MM.1S (cell line): ENCODE measurements at regions not wholly inside any gene's neighbourhood (a gene's known extent, or its start where the extent isn't known, plus 50 kb on each side); places are given as distances from the start of the nearest gene placed in this dataset.
A peak's percentile ranks its signal among the peaks of the same experiment; 100 is the strongest.

Experiments used
- DNase-seq: peaks from one replicate; pipeline ENCODE4 v3.0.0-alpha.2; 2015
- H2AFZ ChIP-seq: fragments of 300-600 bp; sonication (generic); 2 replicates; pipeline ENCODE4 v1.6.0; 2016; ENCODE audit warnings: antibody characterized with exemption, low read length
- H3F3A ChIP-seq: fragments of 300-600 bp; sonication (generic); 2 replicates; pipeline ENCODE4 v1.6.1; 2016; ENCODE audit warnings: mild to moderate bottlenecking, antibody characterized with exemption, low read length, moderate library complexity, mixed read lengths; ENCODE audit not compliant: insufficient read depth
- H3K27ac ChIP-seq: fragments of 300-600 bp; sonication (generic); 2 replicates; pipeline ENCODE4 v1.5.1; 2016; ENCODE audit warnings: mild to moderate bottlenecking, low read length
- H3K27me3 ChIP-seq: fragments of 300-600 bp; sonication (generic); replicated peaks from 2 replicates; pipeline ENCODE4 v1.6.0; 2016; ENCODE audit warnings: low read length; ENCODE audit not compliant: insufficient read depth
- H3K36me3 ChIP-seq: fragments of 300-600 bp; sonication (generic); replicated peaks from 2 replicates; pipeline ENCODE4 v1.6.1; 2016; ENCODE audit warnings: mild to moderate bottlenecking, low read length, mixed read lengths; ENCODE audit not compliant: insufficient read depth
- H3K4me1 ChIP-seq: fragments of 300-600 bp; sonication (generic); 2 replicates; pipeline ENCODE4 v1.6.1; 2016; ENCODE audit warnings: low read length, mixed read lengths
- H3K4me2 ChIP-seq: fragments of 300-600 bp; sonication (generic); 2 replicates; pipeline ENCODE4 v1.6.0; 2016; ENCODE audit warnings: low read depth, low read length
- H3K4me3 ChIP-seq: fragments of 300-600 bp; sonication (generic); 2 replicates; pipeline ENCODE4 v1.5.1; 2016; ENCODE audit warnings: low read length, mixed read lengths
- H3K79me2 ChIP-seq: fragments of 300-600 bp; sonication (generic); 2 replicates; pipeline ENCODE4 v1.6.1; 2016; ENCODE audit warnings: mixed run types, low read length, mixed read lengths
- H3K9ac ChIP-seq: fragments of 300-600 bp; sonication (generic); 2 replicates; pipeline ENCODE4 v1.6.1; 2016; ENCODE audit warnings: low read length, mixed read lengths
- H3K9me2 ChIP-seq: fragments of 300-600 bp; sonication (generic); replicated peaks from 2 replicates; pipeline ENCODE4 v1.6.1; 2016; ENCODE audit warnings: mild to moderate bottlenecking, low read length, mixed read lengths; ENCODE audit not compliant: insufficient read depth
- H3K9me3 ChIP-seq: fragments of 300-600 bp; sonication (generic); replicated peaks from 2 replicates; pipeline ENCODE4 v1.6.1; 2016; ENCODE audit warnings: mild to moderate bottlenecking, low read length, mixed read lengths; ENCODE audit not compliant: insufficient read depth
- H4K20me1 ChIP-seq: fragments of 300-600 bp; sonication (generic); 2 replicates; pipeline ENCODE4 v1.6.1; 2016; ENCODE audit warnings: mild to moderate bottlenecking, low read length, moderate library complexity, mixed read lengths; ENCODE audit not compliant: insufficient read depth
- EZH2 ChIP-seq: fragments of 300-600 bp; sonication (generic); optimal IDR thresholded peaks from 2 replicates; pipeline ENCODE3; 2017; ENCODE audit warnings: low read depth, mild to moderate bottlenecking, antibody characterized with exemption, low read length, mixed read lengths
- EZH2phosphoT487 ChIP-seq: fragments of 300-600 bp; sonication (generic); IDR thresholded peaks from 2 replicates; pipeline ENCODE4 v1.6.1; 2018; ENCODE audit warnings: antibody characterized with exemption, low read length
- TF ChIP-seq, protein P1 (sequence below): fragments of 300-600 bp; sonication (generic); IDR thresholded peaks from 2 replicates; pipeline ENCODE4 v1.5.1; 2016; ENCODE audit warnings: antibody characterized with exemption, low read length, mixed read lengths

DNA sequence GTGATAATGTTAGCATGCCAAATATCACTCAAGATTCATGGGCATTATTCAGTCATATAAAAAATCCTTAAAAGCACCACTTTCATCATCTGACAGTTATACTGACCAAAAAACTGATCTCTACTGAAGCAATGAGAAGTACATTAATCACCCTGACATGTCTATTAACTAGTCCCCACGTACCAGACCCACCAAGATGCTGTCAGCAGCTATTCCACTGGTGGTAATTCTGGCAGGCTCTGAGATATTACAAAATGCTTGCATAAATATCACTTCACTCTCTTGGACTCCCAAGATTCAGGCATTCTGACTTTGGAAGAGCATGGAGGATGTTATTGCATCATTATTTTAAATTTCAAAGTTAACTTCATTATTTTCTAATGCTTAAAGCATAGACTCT lies 717.0 kb downstream of the DNAH5 start:
- DNase-seq = no peak
- Histone ChIP-seq H3K79me2 (no peaks in the 10 kb centered on the region), H3K9me2 (no peaks in the 10 kb centered on the region), H3F3A (no peaks in the 10 kb centered on the region), H3K27ac (no peak overlapping the region), H3K4me1 (no peaks in the 10 kb centered on the region), H2AFZ (no peak overlapping the region), H3K36me3 (no peaks in the 10 kb centered on the region), H3K4me3 (no peak overlapping the region), H3K27me3 (no peaks in the 10 kb centered on the region), H3K9ac (no peak overlapping the region), H4K20me1 (no peaks in the 10 kb centered on the region), H3K4me2 (no peak overlapping the region), H3K9me3 (no peaks in the 10 kb centered on the region)
- TF ChIP-seq, protein P1, sequence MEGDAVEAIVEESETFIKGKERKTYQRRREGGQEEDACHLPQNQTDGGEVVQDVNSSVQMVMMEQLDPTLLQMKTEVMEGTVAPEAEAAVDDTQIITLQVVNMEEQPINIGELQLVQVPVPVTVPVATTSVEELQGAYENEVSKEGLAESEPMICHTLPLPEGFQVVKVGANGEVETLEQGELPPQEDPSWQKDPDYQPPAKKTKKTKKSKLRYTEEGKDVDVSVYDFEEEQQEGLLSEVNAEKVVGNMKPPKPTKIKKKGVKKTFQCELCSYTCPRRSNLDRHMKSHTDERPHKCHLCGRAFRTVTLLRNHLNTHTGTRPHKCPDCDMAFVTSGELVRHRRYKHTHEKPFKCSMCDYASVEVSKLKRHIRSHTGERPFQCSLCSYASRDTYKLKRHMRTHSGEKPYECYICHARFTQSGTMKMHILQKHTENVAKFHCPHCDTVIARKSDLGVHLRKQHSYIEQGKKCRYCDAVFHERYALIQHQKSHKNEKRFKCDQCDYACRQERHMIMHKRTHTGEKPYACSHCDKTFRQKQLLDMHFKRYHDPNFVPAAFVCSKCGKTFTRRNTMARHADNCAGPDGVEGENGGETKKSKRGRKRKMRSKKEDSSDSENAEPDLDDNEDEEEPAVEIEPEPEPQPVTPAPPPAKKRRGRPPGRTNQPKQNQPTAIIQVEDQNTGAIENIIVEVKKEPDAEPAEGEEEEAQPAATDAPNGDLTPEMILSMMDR = no peak
- TF ChIP-seq EZH2 (no peak), EZH2phosphoT487 (no peak)

DNA sequence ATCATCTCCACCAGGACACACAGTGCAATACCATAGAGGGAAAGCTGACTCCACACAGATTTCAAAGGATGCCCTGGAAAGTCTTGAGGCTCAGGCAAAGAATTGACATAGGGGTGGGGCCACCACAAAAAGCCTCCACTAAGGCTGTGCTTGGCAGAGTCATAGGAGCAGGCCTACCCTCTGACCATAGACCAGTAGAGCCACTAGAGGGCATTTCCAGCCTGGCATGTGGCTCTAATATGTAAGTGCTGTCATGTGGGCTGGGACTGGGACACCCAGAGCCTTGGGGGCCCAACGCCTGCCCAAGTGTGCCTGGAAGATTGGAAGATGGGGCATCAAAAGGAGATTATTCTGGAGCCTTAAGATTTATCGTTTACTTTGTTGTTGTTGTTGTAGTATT lies 726.0 kb downstream of the DNAH5 start:
- H3F3A ChIP-seq = no peaks in the 10 kb centered on the region
- H3K79me2 ChIP-seq = no peaks in the 10 kb centered on the region
- H3K4me1 ChIP-seq = no peaks in the 10 kb centered on the region
- H2AFZ ChIP-seq = no peak overlapping the region
- H3K4me3 ChIP-seq = no peak overlapping the region
- no peaks in the 10 kb centered on the region for H3K9me2 ChIP-seq
- no peaks in the 10 kb centered on the region for H4K20me1 ChIP-seq
- peak; percentile 16 for DNase-seq
- no peak overlapping the region for H3K27ac ChIP-seq
- TF ChIP-seq EZH2phosphoT487 = no peak
- TF ChIP-seq, protein P1 = peak; percentile 23
- H3K36me3 ChIP-seq = no peaks in the 10 kb centered on the region
- no peaks in the 10 kb centered on the region for H3K27me3 ChIP-seq
- no peak overlapping the region for H3K4me2 ChIP-seq
- H3K9ac ChIP-seq = no peak overlapping the region
- no peaks in the 10 kb centered on the region for H3K9me3 ChIP-seq

DNA sequence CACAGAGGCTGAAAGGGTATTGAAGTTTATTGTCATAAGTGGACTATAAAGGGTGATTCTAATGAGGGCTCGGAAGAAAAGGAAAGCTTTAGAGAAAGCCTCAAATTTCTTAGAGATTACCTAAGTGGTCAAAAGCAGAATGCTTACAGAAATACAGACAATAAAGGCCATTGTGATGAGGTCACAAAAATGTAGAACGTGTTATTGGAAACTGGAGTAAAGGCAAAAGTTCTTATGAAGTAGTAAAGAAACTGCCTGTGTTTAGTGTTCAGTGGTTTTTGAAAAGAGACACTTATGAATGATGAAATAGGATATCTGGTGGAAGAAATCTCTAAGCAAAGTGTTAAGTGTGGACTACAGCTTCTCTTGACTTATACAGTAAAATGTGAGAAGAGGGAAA lies 726.9 kb downstream of the DNAH5 start:
- Histone ChIP-seq H3K36me3 (no peaks in the 10 kb centered on the region), H3K27ac (no peak overlapping the region), H3F3A (no peaks in the 10 kb centered on the region), H3K9ac (no peak overlapping the region), H3K4me1 (no peaks in the 10 kb centered on the region), H4K20me1 (no peaks in the 10 kb centered on the region), H3K27me3 (no peaks in the 10 kb centered on the region), H3K9me2 (no peaks in the 10 kb centered on the region), H3K79me2 (no peaks in the 10 kb centered on the region), H2AFZ (no peak overlapping the region), H3K4me2 (no peak overlapping the region), H3K9me3 (no peaks in the 10 kb centered on the region), H3K4me3 (no peak overlapping the region)
- TF ChIP-seq EZH2phosphoT487 = no peak
- TF ChIP-seq, protein P1 = no peak
- TF ChIP-seq EZH2 = no peak
- DNase-seq = no peak
